ENCODE measurements at regions not wholly inside any gene's neighbourhood (a gene's known extent, or its start where the extent isn't known, plus 50 kb on each side); places are given as distances from the start of the nearest gene placed in this dataset.

GRCh38 chr3:67192466-67192865 lies 194.4 kb downstream of the KBTBD8 start:
- Histone ChIP-seq H4K20me1 (replicated peaks; ENCODE audit: control insufficient read depth, insufficient read depth, low read length) (no peaks in the 10 kb centered on the region), H3K4me1 (replicated peaks in 1 of 2; ENCODE audit: control insufficient read depth in 2 of 2, insufficient read depth in 2 of 2, low read length in 2 of 2) (no peaks in the 10 kb centered on the region), H3K4me3 (no peak overlapping the region), H3K27ac (ENCODE audit: extremely low read depth, low read depth, low read length) (no peak overlapping the region), H3K9ac (ENCODE audit: insufficient read depth in 1 of 2, low read depth in 2 of 2, low read length in 2 of 2) (no peak overlapping the region), H3K36me3 (ENCODE audit: control insufficient read depth, insufficient read depth, low read length) (no peaks in the 10 kb centered on the region), H3K9me3 (replicated peaks; ENCODE audit: control insufficient read depth, insufficient read depth, low read depth, low read length) (no peaks in the 10 kb centered on the region), H2AFZ (ENCODE audit: low read depth, low read length) (no peak overlapping the region), H3K4me2 (ENCODE audit: insufficient read depth, low read length) (no peak overlapping the region), H3K79me2 (ENCODE audit: control insufficient read depth, insufficient read depth, low read length) (no peaks in the 10 kb centered on the region), H3K9me1 (ENCODE audit: control insufficient read depth, insufficient read depth, low read length) (no peaks in the 10 kb centered on the region), H3K27me3 (ENCODE audit: control insufficient read depth in 2 of 2, insufficient read depth in 2 of 2, low read length in 2 of 2) (no peaks in the 10 kb centered on the region)
- ChIA-PET POLR2A (no interaction called here), CTCF (ENCODE audit: low intra/inter-chr PET ratio) (no interaction called here)
- DNase-seq (ENCODE audit: extremely low read depth in 1 of 4, low spot score in 3 of 4) (no peak), ATAC-seq (no peak), FAIRE-seq (no peak)
- TF ChIP-seq TRIM25 (IDR thresholded peaks at IDR 0.05; ENCODE audit: borderline replicate concordance) = no peak
- TF ChIP-seq GMEB1 (CRISPR knock-in tag; IDR thresholded peaks at IDR 0.05) = no peak
- no peak for TF ChIP-seq CBX8 (IDR thresholded peaks at IDR 0.05; ENCODE audit: borderline replicate concordance, extremely low read depth, low read depth, low read length, poor library complexity, severe bottlenecking)
- no peak for TF ChIP-seq ZBTB12 (CRISPR knock-in tag; IDR thresholded peaks at IDR 0.05)
- no peak for TF ChIP-seq SIX5 (IDR thresholded peaks at IDR 0.05; ENCODE audit: borderline replicate concordance in 1 of 2, insufficient read depth in 1 of 2, low read depth in 1 of 2, low read length in 2 of 2)
- no peak for TF ChIP-seq ZSCAN32 (CRISPR knock-in tag; IDR thresholded peaks at IDR 0.05)
- no peak for TF ChIP-seq SMAD1 (IDR thresholded peaks at IDR 0.05; ENCODE audit: low read depth, low read length, partially characterized antibody)
- TF ChIP-seq STAG1 (CRISPR knock-in tag; IDR thresholded peaks at IDR 0.05; ENCODE audit: borderline replicate concordance) = no peak
- TF ChIP-seq CC2D1A (IDR thresholded peaks at IDR 0.05) = no peak
- no peak for TF ChIP-seq MAFF (IDR thresholded peaks at IDR 0.05; ENCODE audit: low read length)
- no peak for TF ChIP-seq RBM14 (IDR thresholded peaks at IDR 0.05; ENCODE audit: borderline replicate concordance, insufficient read depth, low read depth, low read length)
- in situ Hi-C loops (cut with MboI) = no loop called here
- intact Hi-C loops (cut with micrococcal nuclease) = no loop called here
- WGBS (ENCODE audit: insufficient coverage, low coverage, missing lambda C conversion rate) = 2% methylated on average over 7 of the region's 8 CpGs
- BruUV-seq (replicated peaks) = no TSS peak
